CD14-positive monocyte (primary cell): ENCODE measurements at regions not wholly inside any gene's neighbourhood (a gene's known extent, or its start where the extent isn't known, plus 50 kb on each side); places are given as distances from the start of the nearest gene placed in this dataset.

Experiments
- DNase-seq, 3 donors: peaks; one replicate each; pipeline ENCODE4 v3.0.0-alpha.2; 2011 to 2022
- H2AFZ ChIP-seq: 2 replicates; pipeline ENCODE4 v1.6.0; 2012; ENCODE audit warnings: mild to moderate bottlenecking, low read depth, low read length, inconsistent platforms; ENCODE audit not compliant: insufficient read depth, poor library complexity, severe bottlenecking
- H3K27ac ChIP-seq, 2 donors: 1 replicate in 1 of 2; 2 replicates in 1 of 2; pipeline ENCODE4 v1.5.1; 2012 to 2013; ENCODE audit warnings: low read length in 2 of 2, control low read depth in 1 of 2, inconsistent platforms in 1 of 2, low read depth in 1 of 2, mild to moderate bottlenecking in 1 of 2
- H3K27me3 ChIP-seq, 2 donors: one replicate each; pipeline versions ENCODE4 v1.6.0 to v1.6.1; 2011 to 2013; ENCODE audit warnings: low read length in 2 of 2; ENCODE audit not compliant: control insufficient read depth in 2 of 2, insufficient read depth in 2 of 2
- H3K36me3 ChIP-seq, 2 donors: replicated peaks in 1 of 2; 1 replicate in 1 of 2; 2 replicates in 1 of 2; pipeline versions ENCODE4 v1.5.1 to v1.6.1; 2012 to 2013; ENCODE audit warnings: low read length in 2 of 2, control low read depth in 1 of 2, inconsistent platforms in 1 of 2, mild to moderate bottlenecking in 1 of 2; ENCODE audit not compliant: insufficient read depth in 2 of 2, control insufficient read depth in 1 of 2
- H3K4me1 ChIP-seq, 2 donors: 1 replicate in 1 of 2; 2 replicates in 1 of 2; pipeline versions ENCODE4 v1.5.1 to v1.6.1; 2012 to 2013; ENCODE audit warnings: low read length in 2 of 2, control low read depth in 1 of 2, inconsistent platforms in 1 of 2, mild to moderate bottlenecking in 1 of 2, moderate library complexity in 1 of 2; ENCODE audit not compliant: insufficient read depth in 2 of 2, control insufficient read depth in 1 of 2
- H3K4me2 ChIP-seq: replicated peaks from 2 replicates; pipeline ENCODE3; 2012; ENCODE audit warnings: low read length, moderate library complexity, mild to moderate bottlenecking; ENCODE audit not compliant: poor library complexity, severe bottlenecking; ENCODE audit errors: extremely low read depth
- H3K4me3 ChIP-seq, 3 experiments: fragments of 200-600 bp in 1 of 3; sonication (generic) in 1 of 3; replicated peaks in 1 of 3; 1 replicate in 2 of 3; 2 replicates in 1 of 3; pipeline ENCODE4 v1.5.1; 2011 to 2013; ENCODE audit warnings: low read length in 3 of 3, mild to moderate bottlenecking in 3 of 3, control low read depth in 2 of 3, low read depth in 2 of 3, inconsistent platforms in 1 of 3, moderate library complexity in 1 of 3
- H3K79me2 ChIP-seq: 2 replicates; pipeline ENCODE4 v1.6.0; 2012; ENCODE audit warnings: mild to moderate bottlenecking, control low read depth, inconsistent platforms, low read length, moderate library complexity; ENCODE audit not compliant: insufficient read depth
- H3K9ac ChIP-seq: 2 replicates; pipeline ENCODE4 v1.6.0; 2017; ENCODE audit warnings: low read length, mild to moderate bottlenecking; ENCODE audit not compliant: insufficient read depth, poor library complexity, severe bottlenecking
- H3K9me3 ChIP-seq, 2 donors: replicated peaks in 1 of 2; 1 replicate in 1 of 2; 2 replicates in 1 of 2; pipeline versions ENCODE4 v1.5.1 to v1.6.1; 2012 to 2013; ENCODE audit warnings: low read length in 2 of 2, control low read depth in 1 of 2; ENCODE audit not compliant: control insufficient read depth in 1 of 2, insufficient read depth in 1 of 2
- H4K20me1 ChIP-seq: 2 replicates; pipeline ENCODE4 v1.6.0; 2012; ENCODE audit warnings: mild to moderate bottlenecking, low read length, control low read depth, moderate library complexity; ENCODE audit not compliant: insufficient read depth
- H3K27ac Mint-ChIP-seq, 7 donors: one replicate each; pipeline ENCODE4 v1.8.0; 2020; ENCODE audit warnings: mild to moderate bottlenecking in 7 of 7, mixed read lengths in 7 of 7, moderate library complexity in 6 of 7, inconsistent platforms in 2 of 7
- H3K27me3 Mint-ChIP-seq, 3 donors: one replicate each; pipeline ENCODE4 v1.8.0; 2021 to 2022; ENCODE audit warnings: low read depth in 3 of 3, mild to moderate bottlenecking in 3 of 3, mixed read lengths in 3 of 3, moderate library complexity in 3 of 3, inconsistent platforms in 1 of 3
- H3K36me3 Mint-ChIP-seq, 2 donors: one replicate each; pipeline ENCODE4 v1.8.0; 2020; ENCODE audit warnings: mixed read lengths in 2 of 2, inconsistent platforms in 1 of 2, mild to moderate bottlenecking in 1 of 2
- H3K4me1 Mint-ChIP-seq: one replicate; pipeline ENCODE4 v1.8.0; 2020; ENCODE audit warnings: mild to moderate bottlenecking, mixed read lengths
- H3K4me3 Mint-ChIP-seq, 2 donors: one replicate each; pipeline ENCODE4 v1.8.0; 2020; ENCODE audit warnings: mild to moderate bottlenecking in 2 of 2, mixed read lengths in 2 of 2, moderate library complexity in 1 of 2
- H3K9me3 Mint-ChIP-seq, 7 donors: one replicate each; pipeline ENCODE4 v1.8.0; 2020 to 2022; ENCODE audit warnings: mixed read lengths in 7 of 7, mild to moderate bottlenecking in 6 of 7, moderate library complexity in 6 of 7, inconsistent platforms in 2 of 7
- CTCF ChIP-seq: fragments of 200-600 bp; IDR thresholded peaks from one replicate; pipeline ENCODE4 v1.8.0; 2022; ENCODE audit warnings: antibody characterized with exemption, mild to moderate bottlenecking
- WGBS: methylation state at CpG from one replicate; pipeline ENCODE4 v1.1.5; 2013; ENCODE audit warnings: missing lambda C conversion rate; ENCODE audit not compliant: insufficient coverage; 5-methylcytosine and 5-hydroxymethylcytosine counted together
- intact Hi-C, 2 donors: fragments of 100-400 bp; cut with micrococcal nuclease; formaldehyde crosslinking; loops; one replicate each; pipeline versions ENCODE4 v1.15.0 to v1.15.1; 2023

GRCh38 chr9:106693558-106693957 is 169.4 kb upstream of the ZNF462 start:
- H3K36me3 ChIP-seq, result no peaks in the 10 kb centered on the region
- H3K27ac Mint-ChIP-seq, result no peak overlapping the region
- H4K20me1 ChIP-seq, result no peaks in the 10 kb centered on the region
- H3K27me3 Mint-ChIP-seq, result peaks cover 0 to 2% (median 0%) of the 10 kb centered on the region in 3 donors
- peaks cover 0 to 2% (median 0%) of the 10 kb centered on the region in 7 donors for H3K9me3 Mint-ChIP-seq
- WGBS, result 63% methylated on average over 2 of the region's 5 CpGs
- H3K9me3 ChIP-seq, result no peaks in the 10 kb centered on the region
- H3K79me2 ChIP-seq, result no peaks in the 10 kb centered on the region
- intact Hi-C loops, result no loop called here
- no peak overlapping the region for H3K4me3 ChIP-seq
- no peaks in the 10 kb centered on the region for H3K4me1 ChIP-seq
- no peaks in the 10 kb centered on the region for H3K36me3 Mint-ChIP-seq
- no peak for DNase-seq
- H3K4me3 Mint-ChIP-seq, result no peak overlapping the region
- no peak overlapping the region for H2AFZ ChIP-seq
- no peaks in the 10 kb centered on the region for H3K27me3 ChIP-seq
- no peak overlapping the region for H3K27ac ChIP-seq
- no peak for TF ChIP-seq CTCF
- H3K4me2 ChIP-seq, result no peak overlapping the region
- H3K9ac ChIP-seq, result no peak overlapping the region
- H3K4me1 Mint-ChIP-seq, result no peaks in the 10 kb centered on the region

- H3K9ac ChIP-seq, result no peak overlapping the region
These were observed 166.2 kb upstream of the ZNF462 start for GRCh38 chr9:106696804-106697203.

More at GRCh38 chr9:106696804-106697203, 166.2 kb upstream of the ZNF462 start:
- Mint-ChIP-seq H3K27me3 (peaks cover 0 to 2% (median 0%) of the 10 kb centered on the region in 3 donors), H3K27ac (no peak overlapping the region), H3K9me3 (peaks cover 0 to 1% (median 0%) of the 10 kb centered on the region in 7 donors), H3K4me1 (no peaks in the 10 kb centered on the region), H3K4me3 (no peak overlapping the region), H3K36me3 (no peaks in the 10 kb centered on the region)
- Histone ChIP-seq H2AFZ (no peak overlapping the region), H3K4me3 (no peak overlapping the region), H3K9me3 (no peaks in the 10 kb centered on the region), H3K36me3 (no peaks in the 10 kb centered on the region), H3K27me3 (no peaks in the 10 kb centered on the region), H3K79me2 (no peaks in the 10 kb centered on the region), H3K27ac (no peak overlapping the region), H3K4me1 (no peaks in the 10 kb centered on the region), H4K20me1 (no peaks in the 10 kb centered on the region), H3K4me2 (no peak overlapping the region)
- TF ChIP-seq CTCF, result no peak
- no CpG with 5 or more reads among the region's 4 CpGs for WGBS
- no peak for DNase-seq
- intact Hi-C loops, result no loop called here
